ENCODE measurements at regions not wholly inside any gene's neighbourhood (a gene's known extent, or its start where the extent isn't known, plus 50 kb on each side); places are given as distances from the start of the nearest gene placed in this dataset.

DNA sequence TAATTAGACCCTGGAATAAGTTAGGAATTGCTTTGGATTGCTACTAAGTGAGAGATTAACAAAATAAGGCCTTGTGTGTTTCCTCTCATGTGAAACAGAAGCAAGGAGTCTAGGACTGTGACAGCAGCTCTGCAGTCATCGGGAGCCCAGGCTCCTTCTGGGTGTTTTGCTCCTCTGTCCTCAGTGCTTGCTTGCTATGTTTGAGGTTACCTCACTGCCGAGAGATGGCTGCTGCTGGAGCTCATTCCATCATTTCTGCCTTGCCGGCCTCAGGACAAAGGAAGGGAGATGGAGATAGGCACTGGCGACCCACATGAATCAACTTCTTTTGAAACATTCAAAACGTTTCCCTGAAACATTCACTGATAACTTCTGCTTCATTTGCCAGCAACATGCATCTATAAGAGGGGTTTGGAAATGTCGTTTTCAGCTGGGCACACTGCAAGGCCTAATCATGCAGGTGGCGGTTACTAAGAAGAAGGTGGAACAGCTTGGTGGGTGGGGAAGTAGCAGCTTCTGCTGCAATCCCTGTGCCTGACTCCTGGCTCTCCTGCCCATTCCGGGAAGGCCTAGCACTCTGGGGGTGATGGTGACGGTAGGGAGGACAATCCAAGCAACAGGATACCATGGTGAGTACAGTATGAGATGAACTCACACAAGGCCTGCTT, 77.2 kb upstream of the CD180 start:
- 93 to 95% methylated on average over 9 of the region's 9 CpGs for whole genome bisulfite sequencing, 2 donors
- Histone ChIP-seq H3K9me3 (no peaks in the 10 kb centered on the region), H3K27ac (no peak overlapping the region), H3K4me3 (replicated peaks in 1 of 3) (no peak overlapping the region), H3K36me3 (no peaks in the 10 kb centered on the region), H3K4me1 (peaks cover 14 to 16% of the 10 kb centered on the region in 2 donors), H3K27me3 (no peaks in the 10 kb centered on the region)
- no peak for DNase-seq
- TF ChIP-seq, protein P1, sequence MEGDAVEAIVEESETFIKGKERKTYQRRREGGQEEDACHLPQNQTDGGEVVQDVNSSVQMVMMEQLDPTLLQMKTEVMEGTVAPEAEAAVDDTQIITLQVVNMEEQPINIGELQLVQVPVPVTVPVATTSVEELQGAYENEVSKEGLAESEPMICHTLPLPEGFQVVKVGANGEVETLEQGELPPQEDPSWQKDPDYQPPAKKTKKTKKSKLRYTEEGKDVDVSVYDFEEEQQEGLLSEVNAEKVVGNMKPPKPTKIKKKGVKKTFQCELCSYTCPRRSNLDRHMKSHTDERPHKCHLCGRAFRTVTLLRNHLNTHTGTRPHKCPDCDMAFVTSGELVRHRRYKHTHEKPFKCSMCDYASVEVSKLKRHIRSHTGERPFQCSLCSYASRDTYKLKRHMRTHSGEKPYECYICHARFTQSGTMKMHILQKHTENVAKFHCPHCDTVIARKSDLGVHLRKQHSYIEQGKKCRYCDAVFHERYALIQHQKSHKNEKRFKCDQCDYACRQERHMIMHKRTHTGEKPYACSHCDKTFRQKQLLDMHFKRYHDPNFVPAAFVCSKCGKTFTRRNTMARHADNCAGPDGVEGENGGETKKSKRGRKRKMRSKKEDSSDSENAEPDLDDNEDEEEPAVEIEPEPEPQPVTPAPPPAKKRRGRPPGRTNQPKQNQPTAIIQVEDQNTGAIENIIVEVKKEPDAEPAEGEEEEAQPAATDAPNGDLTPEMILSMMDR (IDR thresholded peaks at IDR 0.05) = no peak
- no peak for TF ChIP-seq POLR2A (IDR thresholded peaks at IDR 0.05)
- intact Hi-C loops (cut with DNase I) = no loop called here

DNA sequence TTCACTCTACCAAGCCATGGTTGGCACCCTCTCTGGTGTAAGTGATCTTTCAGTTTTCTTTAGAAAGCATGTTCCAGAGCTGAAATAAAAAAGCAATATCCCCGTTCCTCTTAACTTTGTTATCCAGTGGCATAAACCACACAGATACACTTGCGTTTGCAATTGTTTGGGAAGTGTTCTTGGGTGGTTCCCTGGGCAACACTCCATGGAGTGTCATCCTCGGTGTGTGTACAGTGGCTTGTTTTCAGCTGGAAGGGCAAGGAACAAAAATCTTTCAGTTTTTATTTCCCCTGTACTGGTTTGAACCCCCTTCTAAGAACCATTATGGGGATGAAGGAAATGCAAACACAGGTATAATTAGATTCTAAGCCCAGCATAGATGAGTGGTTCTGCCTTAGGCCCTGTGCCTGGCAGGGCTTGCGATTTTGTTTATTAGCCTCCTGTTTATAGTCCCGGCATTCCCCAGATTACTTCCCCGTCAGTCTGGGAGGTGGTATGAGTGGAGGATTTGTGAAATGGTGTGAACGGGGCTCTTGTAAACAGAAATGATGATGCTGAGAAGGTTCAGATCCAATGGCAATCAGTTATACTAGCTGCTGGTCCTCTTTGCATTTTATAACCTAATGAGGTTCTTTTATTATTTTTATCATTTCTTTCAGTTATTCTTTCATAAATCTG, 76.0 kb upstream of the CD180 start:
- Histone ChIP-seq H3K36me3 (no peaks in the 10 kb centered on the region), H3K27ac (no peak overlapping the region), H3K27me3 (no peaks in the 10 kb centered on the region), H3K9me3 (no peaks in the 10 kb centered on the region), H3K4me1 (peaks cover 26 to 27% of the 10 kb centered on the region in 2 donors), H3K4me3 (replicated peaks in 1 of 3) (no peak overlapping the region)
- no peak for DNase-seq
- intact Hi-C loops (cut with DNase I) = no loop called here
- TF ChIP-seq, protein P1 (IDR thresholded peaks at IDR 0.05) = no peak
- TF ChIP-seq POLR2A (IDR thresholded peaks at IDR 0.05) = no peak
- 74 to 79% methylated on average over 7 of the region's 7 CpGs for WGBS, 2 donors

DNA sequence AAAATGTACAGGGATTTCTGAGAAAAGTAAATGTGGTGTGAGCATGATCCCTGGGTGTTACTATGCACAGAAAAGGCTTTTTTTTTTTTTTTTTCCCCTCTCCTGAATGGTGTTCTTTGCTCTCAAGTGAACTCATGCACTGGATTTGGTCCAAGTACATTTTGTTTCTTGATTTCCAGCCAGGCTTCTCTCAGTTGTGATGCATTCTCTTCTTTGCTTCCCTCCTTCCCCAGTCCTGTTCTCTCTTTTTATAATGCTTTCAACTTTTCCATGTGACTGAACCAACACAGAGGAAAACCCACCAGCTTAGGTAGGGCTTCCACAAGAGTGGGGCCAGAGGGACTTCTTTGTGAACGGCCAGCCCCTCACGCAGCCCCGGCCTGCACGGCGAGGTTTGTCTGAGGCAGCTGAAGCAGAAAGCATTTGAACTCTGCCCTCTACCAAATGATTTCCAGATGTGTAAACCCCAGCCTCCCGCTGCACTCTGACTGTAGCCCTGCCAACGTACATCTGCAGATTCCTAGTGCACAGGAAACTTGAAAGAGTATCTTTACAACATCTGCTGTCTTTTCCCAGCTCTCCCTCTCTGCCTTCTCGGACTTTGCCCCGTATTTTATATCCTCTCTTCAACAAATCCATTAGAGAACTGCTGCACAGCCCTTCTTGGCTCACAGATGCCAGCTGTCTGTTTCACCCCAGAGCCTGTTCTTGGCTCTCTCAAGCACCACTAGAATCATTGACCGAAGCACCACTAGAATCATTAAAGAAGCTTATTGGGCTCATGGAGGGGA, 71.8 kb upstream of the CD180 start:
- intact Hi-C loops (cut with DNase I) = no loop called here
- Histone ChIP-seq H3K9me3 (no peaks in the 10 kb centered on the region), H3K4me1 (peaks cover 29 to 46% of the 10 kb centered on the region in 2 donors), H3K36me3 (no peaks in the 10 kb centered on the region), H3K4me3 (replicated peaks in 1 of 3) (no peak overlapping the region), H3K27me3 (no peaks in the 10 kb centered on the region), H3K27ac (peak overlapping the region; percentile 93 to 96 (median 95))
- peak; percentile 79 to 82 for DNase-seq
- peak in 1 of 2 donors; percentile 18 for TF ChIP-seq POLR2A (IDR thresholded peaks at IDR 0.05)
- TF ChIP-seq, protein P1 (IDR thresholded peaks at IDR 0.05) = no peak
- WGBS, 2 donors = 7 to 8% methylated on average over 10 of the region's 10 CpGs

DNA sequence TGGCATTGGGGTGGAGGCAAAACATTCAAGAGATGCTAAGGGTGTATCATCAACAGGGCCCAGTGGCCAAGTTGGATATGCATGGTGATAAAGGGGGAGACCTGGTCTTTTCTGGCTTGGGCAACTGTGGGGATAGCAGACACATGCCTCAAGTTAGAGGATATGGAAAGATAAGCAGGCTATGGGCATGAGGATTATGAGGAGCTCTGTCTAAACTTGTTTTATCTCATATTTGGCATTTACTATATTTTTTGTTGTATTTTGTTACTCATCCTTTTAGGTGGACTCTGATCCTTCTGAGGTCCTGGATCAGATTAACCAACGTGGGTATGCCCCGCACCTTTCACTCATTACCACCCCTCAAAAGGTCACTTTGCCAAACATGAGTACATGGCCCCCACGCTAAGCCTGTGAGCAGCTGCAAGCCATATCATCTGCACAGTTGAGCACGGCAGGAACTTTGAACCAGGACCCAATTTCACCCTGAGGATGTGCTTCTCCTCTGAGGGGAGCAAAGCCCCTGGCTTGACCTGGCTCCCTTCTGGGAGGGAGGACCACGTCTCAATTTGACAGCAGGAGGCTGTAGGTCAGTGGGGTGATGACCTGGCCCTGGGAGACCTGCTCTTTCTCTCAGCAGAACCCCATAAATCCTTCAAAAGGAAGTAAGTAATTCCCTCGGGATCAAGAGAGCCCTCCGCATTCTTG, 71.1 kb upstream of the CD180 start:
- no peaks in the 10 kb centered on the region for H3K27me3 ChIP-seq
- intact Hi-C loops (cut with DNase I) = no loop called here
- H3K27ac ChIP-seq = peak overlapping the region; percentile 93 to 96 (median 95)
- no peak overlapping the region for H3K4me3 ChIP-seq (replicated peaks in 1 of 3)
- no peaks in the 10 kb centered on the region for H3K36me3 ChIP-seq
- H3K4me1 ChIP-seq = peaks cover 29 to 46% of the 10 kb centered on the region in 2 donors
- WGBS, 2 donors = 41 to 53% methylated on average over 7 of the region's 7 CpGs
- TF ChIP-seq, protein P1 (IDR thresholded peaks at IDR 0.05) = no peak
- TF ChIP-seq POLR2A (IDR thresholded peaks at IDR 0.05) = no peak
- DNase-seq = peak in 1 of 2 donors; percentile 13
- H3K9me3 ChIP-seq = no peaks in the 10 kb centered on the region
